ENCODE measurements at regions not wholly inside any gene's neighbourhood (a gene's known extent, or its start where the extent isn't known, plus 50 kb on each side); places are given as distances from the start of the nearest gene placed in this dataset.

GRCh38 chr10:120646159-120646732, 189.2 kb downstream of the PLPP4 start:
- Histone ChIP-seq H3K36me3 (ENCODE audit: control insufficient read depth, insufficient read depth, low read length) (no peaks in the 10 kb centered on the region), H3K9me3 (ENCODE audit: control insufficient read depth, insufficient read depth, low read depth, low read length) (no peaks in the 10 kb centered on the region), H3K79me2 (ENCODE audit: control insufficient read depth, insufficient read depth, low read length) (no peaks in the 10 kb centered on the region), H3K27me3 (ENCODE audit: control insufficient read depth, insufficient read depth, low read length) (no peaks in the 10 kb centered on the region), H4K20me1 (ENCODE audit: control insufficient read depth, extremely low read depth, insufficient read depth, low read length) (no peaks in the 10 kb centered on the region), H3K4me2 (ENCODE audit: extremely low read depth, insufficient read depth, low read length) (no peak overlapping the region), H3K4me3 (replicated peaks in 1 of 4; ENCODE audit: control extremely low read depth in 1 of 4, insufficient read depth in 1 of 4, low read depth in 3 of 4, low read length in 4 of 4) (no peak overlapping the region), H2AFZ (ENCODE audit: low read length) (no peak overlapping the region), H3K9ac (ENCODE audit: insufficient read depth, low read length) (no peak overlapping the region), H3K27ac (ENCODE audit: insufficient read depth, low read length) (no peak overlapping the region), H3K4me1 (ENCODE audit: control insufficient read depth, extremely low read depth, insufficient read depth, low read length) (no peaks in the 10 kb centered on the region)
- no peak for DNase-seq (ENCODE audit: low read depth in 2 of 2)
- TF ChIP-seq CTCF (conservative IDR thresholded peaks at IDR 0.05 in 1 of 2, IDR thresholded peaks at IDR 0.05 in 1 of 2; ENCODE audit: low read depth in 1 of 2, low read length in 2 of 2), result no peak
- TF ChIP-seq EZH2 (IDR thresholded peaks at IDR 0.05; ENCODE audit: low read length, missing control alignments), result no peak

- Histone ChIP-seq H3K36me3 (ENCODE audit: control insufficient read depth, insufficient read depth, low read length) (no peaks in the 10 kb centered on the region), H3K4me2 (ENCODE audit: extremely low read depth, insufficient read depth, low read length) (no peak overlapping the region), H3K9ac (ENCODE audit: insufficient read depth, low read length) (no peak overlapping the region), H3K79me2 (ENCODE audit: control insufficient read depth, insufficient read depth, low read length) (no peaks in the 10 kb centered on the region), H2AFZ (ENCODE audit: low read length) (no peak overlapping the region), H3K27ac (ENCODE audit: insufficient read depth, low read length) (no peak overlapping the region), H3K9me3 (ENCODE audit: control insufficient read depth, insufficient read depth, low read depth, low read length) (no peaks in the 10 kb centered on the region), H3K4me1 (ENCODE audit: control insufficient read depth, extremely low read depth, insufficient read depth, low read length) (no peaks in the 10 kb centered on the region), H3K4me3 (replicated peaks in 1 of 4; ENCODE audit: control extremely low read depth in 1 of 4, insufficient read depth in 1 of 4, low read depth in 3 of 4, low read length in 4 of 4) (no peak overlapping the region), H4K20me1 (ENCODE audit: control insufficient read depth, extremely low read depth, insufficient read depth, low read length) (no peaks in the 10 kb centered on the region), H3K27me3 (ENCODE audit: control insufficient read depth, insufficient read depth, low read length) (no peaks in the 10 kb centered on the region)
- TF ChIP-seq EZH2 (IDR thresholded peaks at IDR 0.05; ENCODE audit: low read length, missing control alignments), result no peak
- no peak for TF ChIP-seq CTCF (conservative IDR thresholded peaks at IDR 0.05 in 1 of 2, IDR thresholded peaks at IDR 0.05 in 1 of 2; ENCODE audit: low read depth in 1 of 2, low read length in 2 of 2)
- no peak for DNase-seq (ENCODE audit: low read depth in 2 of 2)
These were observed 189.9 kb downstream of the PLPP4 start for GRCh38 chr10:120646738-120647456.

DNA sequence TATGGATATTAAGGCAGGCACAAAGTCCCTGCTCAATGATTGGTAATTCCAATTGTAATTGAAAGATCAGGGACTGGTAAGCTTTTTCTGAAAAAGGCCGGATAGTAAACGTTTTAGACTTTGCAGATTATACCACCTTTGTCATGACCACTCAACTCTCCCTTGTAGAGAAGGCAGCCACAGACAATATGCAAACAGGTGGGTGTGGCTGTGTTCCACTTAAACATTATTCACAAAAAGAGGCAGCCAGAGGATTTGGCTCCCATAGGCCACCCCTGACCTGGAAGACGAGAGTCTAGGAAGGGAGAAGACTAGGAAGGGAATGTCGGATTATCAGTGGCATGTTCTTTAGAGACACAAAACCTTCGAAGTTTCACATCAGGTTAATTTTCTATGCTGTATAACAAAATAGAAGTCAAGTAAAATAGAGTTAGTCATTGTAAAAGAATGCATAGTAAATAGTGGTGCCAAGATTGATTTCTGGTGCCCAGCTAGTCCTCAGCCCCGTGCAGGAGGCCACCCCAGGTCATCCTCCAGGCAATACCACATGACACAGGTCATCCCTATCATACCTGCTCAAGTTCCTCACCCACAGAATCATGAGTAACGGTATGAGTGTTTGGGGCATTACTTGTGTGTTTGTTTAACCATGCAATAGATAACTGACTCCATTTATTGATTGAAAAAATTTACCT, 193.8 kb downstream of the PLPP4 start:
- H3K4me3 ChIP-seq (replicated peaks in 1 of 4; ENCODE audit: control extremely low read depth in 1 of 4, insufficient read depth in 1 of 4, low read depth in 3 of 4, low read length in 4 of 4), result no peak overlapping the region
- H3K4me2 ChIP-seq (ENCODE audit: extremely low read depth, insufficient read depth, low read length), result no peak overlapping the region
- no peaks in the 10 kb centered on the region for H3K4me1 ChIP-seq (ENCODE audit: control insufficient read depth, extremely low read depth, insufficient read depth, low read length)
- TF ChIP-seq EZH2 (IDR thresholded peaks at IDR 0.05; ENCODE audit: low read length, missing control alignments) (no peak), CTCF (conservative IDR thresholded peaks at IDR 0.05 in 1 of 2, IDR thresholded peaks at IDR 0.05 in 1 of 2; ENCODE audit: low read depth in 1 of 2, low read length in 2 of 2) (no peak)
- H3K36me3 ChIP-seq (ENCODE audit: control insufficient read depth, insufficient read depth, low read length), result no peaks in the 10 kb centered on the region
- no peaks in the 10 kb centered on the region for H3K79me2 ChIP-seq (ENCODE audit: control insufficient read depth, insufficient read depth, low read length)
- no peak for DNase-seq (ENCODE audit: low read depth in 2 of 2)
- no peak overlapping the region for H3K9ac ChIP-seq (ENCODE audit: insufficient read depth, low read length)
- no peak overlapping the region for H2AFZ ChIP-seq (ENCODE audit: low read length)
- no peak overlapping the region for H3K27ac ChIP-seq (ENCODE audit: insufficient read depth, low read length)
- H4K20me1 ChIP-seq (ENCODE audit: control insufficient read depth, extremely low read depth, insufficient read depth, low read length), result no peaks in the 10 kb centered on the region
- no peaks in the 10 kb centered on the region for H3K9me3 ChIP-seq (ENCODE audit: control insufficient read depth, insufficient read depth, low read depth, low read length)
- no peaks in the 10 kb centered on the region for H3K27me3 ChIP-seq (ENCODE audit: control insufficient read depth, insufficient read depth, low read length)

Data from fibroblast of lung (primary cell).